ENCODE measurements at regions not wholly inside any gene's neighbourhood (a gene's known extent, or its start where the extent isn't known, plus 50 kb on each side); places are given as distances from the start of the nearest gene placed in this dataset.
"Not testable (repeated sequence)": the region's sequence is repeated elsewhere in the genome, so short reads cannot be mapped to it uniquely, and the experiment has no call there.

DNA sequence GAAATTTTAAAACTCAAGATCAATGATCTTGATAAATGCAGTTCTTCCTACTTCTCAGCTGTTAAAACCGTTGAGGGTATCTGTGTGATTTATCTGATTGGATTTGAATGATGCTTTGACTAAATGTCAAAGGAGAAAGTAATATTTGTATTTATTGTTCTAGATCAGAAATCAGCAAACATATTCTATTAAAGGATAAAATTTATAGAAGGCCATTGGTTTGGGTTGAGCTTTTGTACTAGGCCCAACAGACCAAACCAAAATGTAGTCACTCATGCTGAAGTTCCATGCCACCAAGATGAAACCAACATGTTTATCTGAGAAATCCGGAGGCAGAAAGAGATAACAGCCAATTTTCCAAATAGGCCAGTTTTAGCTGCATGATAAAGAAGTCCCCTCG, 64.5 kb upstream of the BMP2K start:
- no peak overlapping the region for H3K4me3 ChIP-seq (ENCODE audit: low read depth in 1 of 3, low read length in 3 of 3)
- no peak overlapping the region for H3K27ac ChIP-seq (ENCODE audit: low read depth in 1 of 3, low read length in 2 of 3)
- H3K4me1 ChIP-seq (ENCODE audit: control insufficient read depth in 3 of 3, insufficient read depth in 2 of 3, low read depth in 1 of 3, low read length in 2 of 3), result no peaks in the 10 kb centered on the region
- DNase-seq, result no peak
- no peak for FAIRE-seq
- H3K27me3 ChIP-seq (ENCODE audit: control insufficient read depth in 3 of 3, insufficient read depth in 3 of 3, low read length in 3 of 3), result no peaks in the 10 kb centered on the region
- WGBS, 3 donors, result 78 to 83% (median 80%) methylated on average over 3 of the region's 3 CpGs
- no peaks in the 10 kb centered on the region for H3K36me3 ChIP-seq (ENCODE audit: control insufficient read depth in 3 of 3, insufficient read depth in 2 of 3, low read depth in 1 of 3, low read length in 3 of 3)
- H3K9me3 ChIP-seq (ENCODE audit: control insufficient read depth in 2 of 2, insufficient read depth in 1 of 2, low read depth in 1 of 2, low read length in 1 of 2), result no peaks in the 10 kb centered on the region

DNA sequence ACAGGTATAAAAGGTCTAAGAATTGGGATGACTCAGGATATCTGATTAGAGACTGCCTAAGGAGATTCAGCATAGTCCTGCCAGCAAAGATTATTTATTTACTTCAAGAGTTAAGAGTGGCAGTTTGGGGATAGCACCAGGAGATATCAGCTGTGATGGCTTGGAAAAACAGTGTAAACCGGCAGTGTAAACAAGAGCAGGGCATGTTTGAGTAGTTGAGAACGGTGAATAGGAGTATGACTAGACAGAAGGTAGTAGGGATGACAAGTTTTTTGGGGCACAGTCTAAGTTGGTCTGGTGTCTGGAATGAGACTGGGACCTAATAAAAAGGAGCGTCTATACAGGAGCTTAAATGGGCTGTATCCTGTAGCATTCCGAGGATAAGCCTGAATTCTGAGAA, 61.6 kb upstream of the BMP2K start:
- not testable (repeated sequence) for H3K27me3 ChIP-seq (ENCODE audit: control insufficient read depth in 3 of 3, insufficient read depth in 3 of 3, low read length in 3 of 3); H3K27ac ChIP-seq (ENCODE audit: low read depth in 1 of 3, low read length in 2 of 3); FAIRE-seq; H3K9me3 ChIP-seq (ENCODE audit: control insufficient read depth in 2 of 2, insufficient read depth in 1 of 2, low read depth in 1 of 2, low read length in 1 of 2); DNase-seq; H3K4me1 ChIP-seq (ENCODE audit: control insufficient read depth in 3 of 3, insufficient read depth in 2 of 3, low read depth in 1 of 3, low read length in 2 of 3); H3K4me3 ChIP-seq (ENCODE audit: low read depth in 1 of 3, low read length in 3 of 3); H3K36me3 ChIP-seq (ENCODE audit: control insufficient read depth in 3 of 3, insufficient read depth in 2 of 3, low read depth in 1 of 3, low read length in 3 of 3)
- 87 to 93% (median 90%) methylated on average over 4 of the region's 4 CpGs for WGBS, 3 donors

DNA sequence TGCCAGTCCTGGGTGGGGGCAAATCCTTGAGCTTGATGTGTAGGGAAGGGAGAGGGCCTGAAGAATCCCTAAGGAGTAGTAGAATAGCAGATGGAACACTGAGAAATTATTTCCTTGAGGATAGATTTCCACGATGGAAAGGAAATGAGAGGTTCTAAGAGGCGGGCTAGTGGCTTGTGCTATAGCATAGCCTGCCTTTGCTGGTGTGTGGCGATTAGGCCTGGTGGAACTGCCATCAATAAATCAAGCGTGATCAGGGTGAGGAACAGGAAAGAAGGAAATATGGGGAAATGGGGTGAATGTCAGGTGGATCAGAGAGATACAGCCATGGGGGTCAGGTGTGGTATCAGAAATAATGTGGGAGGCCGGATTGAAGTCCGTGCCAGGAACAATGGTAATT, 60.8 kb upstream of the BMP2K start:
- not testable (repeated sequence) for DNase-seq; H3K36me3 ChIP-seq (ENCODE audit: control insufficient read depth in 3 of 3, insufficient read depth in 2 of 3, low read depth in 1 of 3, low read length in 3 of 3); H3K4me3 ChIP-seq (ENCODE audit: low read depth in 1 of 3, low read length in 3 of 3); H3K9me3 ChIP-seq (ENCODE audit: control insufficient read depth in 2 of 2, insufficient read depth in 1 of 2, low read depth in 1 of 2, low read length in 1 of 2); H3K27me3 ChIP-seq (ENCODE audit: control insufficient read depth in 3 of 3, insufficient read depth in 3 of 3, low read length in 3 of 3); FAIRE-seq; H3K4me1 ChIP-seq (ENCODE audit: control insufficient read depth in 3 of 3, insufficient read depth in 2 of 3, low read depth in 1 of 3, low read length in 2 of 3); H3K27ac ChIP-seq (ENCODE audit: low read depth in 1 of 3, low read length in 2 of 3)
- 79 to 89% (median 86%) methylated on average over 4 of the region's 6 CpGs for WGBS, 3 donors

DNA sequence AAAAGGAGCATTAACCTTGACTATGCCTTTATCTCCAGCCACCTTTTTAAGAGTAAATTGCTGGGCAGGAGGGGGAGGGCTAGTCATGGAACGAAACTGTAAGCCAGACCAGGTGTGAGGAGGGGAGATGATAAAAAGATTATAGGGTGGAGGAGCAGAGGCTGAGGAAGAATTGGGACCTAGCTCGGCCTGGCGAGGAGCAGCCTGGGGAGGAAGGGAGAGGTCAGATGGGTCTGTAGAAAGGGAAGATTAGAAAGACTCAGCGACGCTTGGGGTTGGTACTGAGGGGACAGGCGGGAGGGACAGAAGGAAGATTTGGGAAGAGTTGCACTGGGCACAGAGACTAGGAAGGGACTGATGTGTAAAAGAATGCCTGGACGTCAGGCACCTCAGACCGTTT, 58.4 kb upstream of the BMP2K start:
- DNase-seq; H3K4me3 ChIP-seq (ENCODE audit: low read depth in 1 of 3, low read length in 3 of 3); H3K4me1 ChIP-seq (ENCODE audit: control insufficient read depth in 3 of 3, insufficient read depth in 2 of 3, low read depth in 1 of 3, low read length in 2 of 3); FAIRE-seq; H3K36me3 ChIP-seq (ENCODE audit: control insufficient read depth in 3 of 3, insufficient read depth in 2 of 3, low read depth in 1 of 3, low read length in 3 of 3); H3K27ac ChIP-seq (ENCODE audit: low read depth in 1 of 3, low read length in 2 of 3); H3K27me3 ChIP-seq (ENCODE audit: control insufficient read depth in 3 of 3, insufficient read depth in 3 of 3, low read length in 3 of 3); H3K9me3 ChIP-seq (ENCODE audit: control insufficient read depth in 2 of 2, insufficient read depth in 1 of 2, low read depth in 1 of 2, low read length in 1 of 2): not testable (repeated sequence)
- WGBS, 3 donors, result 88 to 91% (median 89%) methylated on average over 8 of the region's 8 CpGs

DNA sequence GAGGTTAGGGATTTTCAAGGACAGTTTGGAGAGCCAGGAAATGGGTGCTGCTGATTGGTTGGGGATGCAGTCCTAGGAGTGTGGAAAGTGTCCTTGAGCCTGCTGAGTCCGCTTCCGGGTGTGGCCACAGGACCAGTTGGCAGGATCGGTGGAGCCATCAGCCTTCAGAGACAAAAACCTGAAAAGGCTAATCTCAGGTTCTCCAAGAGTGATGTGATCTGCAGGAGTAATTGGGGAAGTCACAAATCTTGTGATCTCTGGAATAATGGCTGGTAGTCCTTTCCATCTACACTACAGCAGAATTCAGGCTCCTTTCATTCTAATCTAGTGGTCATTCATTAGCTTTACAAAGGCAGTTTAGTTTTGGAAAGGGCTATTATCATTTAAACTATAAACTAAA, 55.9 kb upstream of the BMP2K start:
- H3K36me3 ChIP-seq (ENCODE audit: control insufficient read depth in 3 of 3, insufficient read depth in 2 of 3, low read depth in 1 of 3, low read length in 3 of 3), result no peaks in the 10 kb centered on the region
- H3K27me3 ChIP-seq (ENCODE audit: control insufficient read depth in 3 of 3, insufficient read depth in 3 of 3, low read length in 3 of 3), result no peaks in the 10 kb centered on the region
- H3K27ac ChIP-seq (ENCODE audit: low read depth in 1 of 3, low read length in 2 of 3), result no peak overlapping the region
- no peak overlapping the region for H3K4me3 ChIP-seq (ENCODE audit: low read depth in 1 of 3, low read length in 3 of 3)
- H3K9me3 ChIP-seq (ENCODE audit: control insufficient read depth in 2 of 2, insufficient read depth in 1 of 2, low read depth in 1 of 2, low read length in 1 of 2), result no peaks in the 10 kb centered on the region
- H3K4me1 ChIP-seq (ENCODE audit: control insufficient read depth in 3 of 3, insufficient read depth in 2 of 3, low read depth in 1 of 3, low read length in 2 of 3), result peaks cover 0 to 10% (median 0%) of the 10 kb centered on the region in 3 donors
- DNase-seq (no peak), FAIRE-seq (no peak)
- 82 to 88% (median 84%) methylated on average over 3 of the region's 3 CpGs for WGBS, 3 donors

DNA sequence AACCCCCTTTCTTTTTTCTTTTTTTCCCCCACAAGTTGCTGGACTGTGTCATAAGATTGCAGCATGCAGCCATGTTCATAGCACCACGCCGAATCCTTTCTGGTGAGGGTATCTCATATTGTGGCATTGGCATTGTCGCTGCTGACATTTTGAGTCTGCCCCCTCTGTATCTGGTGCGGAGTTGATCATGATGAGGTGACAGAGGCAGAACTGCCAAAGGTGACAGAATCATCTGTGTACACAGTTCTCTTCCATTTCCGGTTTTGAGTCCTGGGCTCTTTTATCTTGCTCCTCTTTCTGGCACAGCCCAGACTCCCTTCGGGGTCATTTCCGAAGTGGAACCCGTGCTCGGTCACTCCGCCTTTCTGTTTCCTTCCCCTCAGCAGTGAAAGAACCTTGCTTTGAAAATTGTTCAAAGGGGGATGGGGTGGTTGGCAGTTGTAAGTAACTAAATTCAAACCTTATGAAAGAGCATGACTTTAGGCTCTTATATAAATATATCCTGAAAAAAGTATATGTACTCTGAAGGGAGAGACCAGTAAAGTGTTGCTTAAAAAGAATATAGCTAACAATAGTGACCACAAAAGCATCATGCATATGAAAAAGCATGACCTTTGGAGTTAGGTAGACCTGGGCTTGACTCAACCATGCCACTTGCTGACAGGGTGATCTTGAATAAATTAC, 55.0 kb upstream of the BMP2K start:
- DNase-seq (peak in 1 of 2 donors; percentile 26), FAIRE-seq (no peak)
- no peak overlapping the region for H3K4me3 ChIP-seq (ENCODE audit: low read depth in 1 of 3, low read length in 3 of 3)
- H3K9me3 ChIP-seq (ENCODE audit: control insufficient read depth in 2 of 2, insufficient read depth in 1 of 2, low read depth in 1 of 2, low read length in 1 of 2), result no peaks in the 10 kb centered on the region
- H3K27me3 ChIP-seq (ENCODE audit: control insufficient read depth in 3 of 3, insufficient read depth in 3 of 3, low read length in 3 of 3), result no peaks in the 10 kb centered on the region
- H3K4me1 ChIP-seq (ENCODE audit: control insufficient read depth in 3 of 3, insufficient read depth in 2 of 3, low read depth in 1 of 3, low read length in 2 of 3), result peaks cover 0 to 10% (median 0%) of the 10 kb centered on the region in 3 donors
- WGBS, 3 donors, result 56 to 65% (median 59%) methylated on average over 10 of the region's 10 CpGs
- no peak overlapping the region for H3K27ac ChIP-seq (ENCODE audit: low read depth in 1 of 3, low read length in 2 of 3)
- no peaks in the 10 kb centered on the region for H3K36me3 ChIP-seq (ENCODE audit: control insufficient read depth in 3 of 3, insufficient read depth in 2 of 3, low read depth in 1 of 3, low read length in 3 of 3)

DNA sequence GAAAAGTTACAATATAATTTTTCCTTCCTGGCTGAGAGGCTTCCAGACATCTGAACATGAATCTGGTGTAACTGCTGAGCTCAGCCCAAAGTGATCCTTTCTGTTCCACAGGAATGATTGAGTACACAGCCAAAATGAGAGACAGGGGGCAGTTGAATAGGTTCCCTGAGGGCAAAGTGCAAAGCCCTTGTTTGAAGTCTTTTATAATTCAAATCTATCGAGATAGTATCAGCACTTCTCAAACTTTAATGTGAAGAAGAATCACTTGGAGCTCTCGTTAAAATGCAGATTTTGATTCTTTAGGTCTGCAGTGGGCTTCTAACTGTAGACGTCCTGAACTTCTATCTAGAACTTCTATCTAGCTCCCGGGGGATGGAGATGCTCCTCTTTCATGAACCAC, 54.4 kb upstream of the BMP2K start:
- 48 to 60% (median 53%) methylated on average over 4 of the region's 4 CpGs for WGBS, 3 donors

DNA sequence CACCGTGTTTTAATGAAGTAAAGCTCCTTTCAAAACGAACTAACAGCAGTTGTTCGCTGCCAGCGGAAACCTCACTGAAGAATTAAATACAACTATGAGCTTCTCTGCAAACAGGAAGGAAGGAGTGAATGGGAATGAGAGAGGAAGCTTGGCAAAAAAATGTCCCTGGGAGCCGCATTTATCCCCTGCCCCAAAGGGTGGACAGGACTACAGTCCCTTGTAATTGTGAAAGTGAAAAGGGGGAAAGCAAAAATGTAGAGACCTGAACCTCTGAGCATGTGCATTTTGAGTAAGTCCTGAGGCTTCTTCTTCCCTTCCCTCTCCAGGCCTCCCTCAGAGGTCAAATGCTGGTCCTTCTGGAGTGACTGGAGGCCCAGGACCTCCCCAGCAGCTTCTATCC, 53.8 kb upstream of the BMP2K start:
- WGBS, 3 donors, result 73 to 88% (median 76%) methylated on average over 5 of the region's 5 CpGs
- FAIRE-seq (no peak), DNase-seq (no peak)
- H3K9me3 ChIP-seq (ENCODE audit: control insufficient read depth in 2 of 2, insufficient read depth in 1 of 2, low read depth in 1 of 2, low read length in 1 of 2), result no peaks in the 10 kb centered on the region
- no peaks in the 10 kb centered on the region for H3K36me3 ChIP-seq (ENCODE audit: control insufficient read depth in 3 of 3, insufficient read depth in 2 of 3, low read depth in 1 of 3, low read length in 3 of 3)
- H3K4me3 ChIP-seq (ENCODE audit: low read depth in 1 of 3, low read length in 3 of 3), result no peak overlapping the region
- H3K27ac ChIP-seq (ENCODE audit: low read depth in 1 of 3, low read length in 2 of 3), result no peak overlapping the region
- H3K27me3 ChIP-seq (ENCODE audit: control insufficient read depth in 3 of 3, insufficient read depth in 3 of 3, low read length in 3 of 3), result no peaks in the 10 kb centered on the region
- H3K4me1 ChIP-seq (ENCODE audit: control insufficient read depth in 3 of 3, insufficient read depth in 2 of 3, low read depth in 1 of 3, low read length in 2 of 3), result peaks cover 0 to 10% (median 0%) of the 10 kb centered on the region in 3 donors

More for the DNA sequence above, 54.4 kb upstream of the BMP2K start:
- Histone ChIP-seq H3K9me3 (ENCODE audit: control insufficient read depth in 2 of 2, insufficient read depth in 1 of 2, low read depth in 1 of 2, low read length in 1 of 2) (no peaks in the 10 kb centered on the region), H3K27ac (ENCODE audit: low read depth in 1 of 3, low read length in 2 of 3) (peak overlapping the region in 1 of 3 donors; percentile 11), H3K4me3 (ENCODE audit: low read depth in 1 of 3, low read length in 3 of 3) (no peak overlapping the region), H3K36me3 (ENCODE audit: control insufficient read depth in 3 of 3, insufficient read depth in 2 of 3, low read depth in 1 of 3, low read length in 3 of 3) (no peaks in the 10 kb centered on the region), H3K4me1 (ENCODE audit: control insufficient read depth in 3 of 3, insufficient read depth in 2 of 3, low read depth in 1 of 3, low read length in 2 of 3) (peaks cover 0 to 10% (median 0%) of the 10 kb centered on the region in 3 donors), H3K27me3 (ENCODE audit: control insufficient read depth in 3 of 3, insufficient read depth in 3 of 3, low read length in 3 of 3) (no peaks in the 10 kb centered on the region)
- DNase-seq (no peak), FAIRE-seq (no peak)

DNA sequence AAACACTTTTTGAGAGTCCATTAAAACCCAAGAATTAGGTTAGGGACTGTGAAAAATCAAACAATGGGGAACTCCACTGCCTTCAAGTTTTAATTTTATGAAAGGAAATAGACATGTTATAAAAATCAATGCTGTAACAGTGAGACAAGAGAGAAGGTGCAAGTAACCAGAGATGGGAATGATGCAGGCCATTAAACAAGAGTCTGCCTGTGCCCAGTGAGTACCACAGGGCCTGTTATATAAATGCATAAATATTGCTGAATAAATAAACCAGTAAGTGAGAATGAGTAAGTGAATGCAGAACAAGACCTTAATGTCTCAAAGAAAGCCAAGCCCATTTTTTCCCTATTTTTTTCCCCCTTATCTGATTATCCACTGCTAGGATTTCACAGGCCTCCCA, 53.3 kb upstream of the BMP2K start:
- Histone ChIP-seq H3K9me3 (ENCODE audit: control insufficient read depth in 2 of 2, insufficient read depth in 1 of 2, low read depth in 1 of 2, low read length in 1 of 2) (no peaks in the 10 kb centered on the region), H3K4me3 (ENCODE audit: low read depth in 1 of 3, low read length in 3 of 3) (no peak overlapping the region), H3K36me3 (ENCODE audit: control insufficient read depth in 3 of 3, insufficient read depth in 2 of 3, low read depth in 1 of 3, low read length in 3 of 3) (no peaks in the 10 kb centered on the region), H3K27me3 (ENCODE audit: control insufficient read depth in 3 of 3, insufficient read depth in 3 of 3, low read length in 3 of 3) (no peaks in the 10 kb centered on the region), H3K4me1 (ENCODE audit: control insufficient read depth in 3 of 3, insufficient read depth in 2 of 3, low read depth in 1 of 3, low read length in 2 of 3) (peaks cover 0 to 10% (median 0%) of the 10 kb centered on the region in 3 donors), H3K27ac (ENCODE audit: low read depth in 1 of 3, low read length in 2 of 3) (no peak overlapping the region)
- DNase-seq (no peak), FAIRE-seq (no peak)
